HepG2 (cell line): ENCODE measurements at regions not wholly inside any gene's neighbourhood (a gene's known extent, or its start where the extent isn't known, plus 50 kb on each side); places are given as distances from the start of the nearest gene placed in this dataset.

Experiments
- ATAC-seq: fragments of 200-7000 bp; cut with Tn5 transposase; 3 replicates; pipeline ENCODE4 v1.9.1; 2020; ENCODE audit warnings: mild to moderate bottlenecking, moderate library complexity
- BruUV-seq: library from RNA; stranded (reverse); fragments of 400-500 nt; replicated peaks from 2 replicates; lab custom pipeline; 2021; lab: Mats Ljungman, UMichigan
- CTCF ChIA-PET: fragments of 300-600 bp; formaldehyde crosslinking; extraction: SDS; loops from one replicate; lab custom pipeline; 2021; ENCODE audit warnings: low total read pairs, inconsistent platforms, low intra/inter-chr PET ratio; lab: Yijun Ruan, JAX
- POLR2A ChIA-PET: fragments of 350-600 bp; sonication (Branson Sonifier 250); formaldehyde crosslinking; loops from one replicate; lab custom pipeline; 2020; ENCODE audit warnings: antibody characterized with exemption, inconsistent platforms; lab: Yijun Ruan, JAX
- DNase-seq: peaks from one replicate; pipeline ENCODE4 v3.0.0-alpha.2; 2015; ENCODE audit warnings: low spot score
- FAIRE-seq: peaks from 3 replicates; lab custom pipeline; 2011; peaks lifted over from hg19 to GRCh38; lab: Jason Lieb, UNC
- H2AFZ ChIP-seq: one replicate; pipeline ENCODE4 v1.6.1; 2011; ENCODE audit warnings: low read length, inconsistent platforms
- H3K27ac ChIP-seq: fragments of 300-600 bp; 3 replicates; pipeline ENCODE4 v1.8.0; 2011; ENCODE audit warnings: mixed run types, mild to moderate bottlenecking, mixed read lengths, low read length, inconsistent platforms; ENCODE audit not compliant: insufficient read depth; ENCODE audit errors: extremely low read length
- H3K27me3 ChIP-seq, 2 experiments: fragments of 200-600 bp in 1 of 2; 2 replicates in 1 of 2; 3 replicates in 1 of 2; pipeline versions ENCODE4 v1.6.0 to v1.8.0; 2011; ENCODE audit warnings: low read length in 2 of 2, mild to moderate bottlenecking in 2 of 2, moderate library complexity in 2 of 2, inconsistent platforms in 1 of 2; ENCODE audit not compliant: insufficient read depth in 2 of 2, control insufficient read depth in 1 of 2
- H3K36me3 ChIP-seq, 2 experiments: fragments of 200-600 bp in 1 of 2; replicated peaks in 1 of 2; 2 replicates in 1 of 2; 3 replicates in 1 of 2; pipeline versions ENCODE4 v1.5.1 to v1.8.0; 2011; ENCODE audit warnings: low read length in 2 of 2, inconsistent platforms in 1 of 2; ENCODE audit not compliant: insufficient read depth in 2 of 2, control insufficient read depth in 1 of 2
- H3K4me1 ChIP-seq: 2 replicates; pipeline ENCODE4 v1.5.1; 2012; ENCODE audit warnings: low read length, inconsistent platforms; ENCODE audit not compliant: insufficient read depth
- H3K4me2 ChIP-seq: 2 replicates; pipeline ENCODE4 v1.6.0; 2011; ENCODE audit warnings: low read depth, low read length, inconsistent platforms
- H3K4me3 ChIP-seq, 3 experiments: fragments of 200-600 bp in 1 of 3; sonication (generic), shearing (Covaris generic) in 1 of 3; replicated peaks in 1 of 3; 2 replicates each; pipeline ENCODE4 v1.5.1; 2011 to 2016; ENCODE audit warnings: low read length in 3 of 3, inconsistent platforms in 2 of 3, low read depth in 2 of 3, mild to moderate bottlenecking in 2 of 3, control low read depth in 1 of 3, mixed read lengths in 1 of 3; ENCODE audit not compliant: insufficient read depth in 1 of 3
- H3K79me2 ChIP-seq: one replicate; pipeline ENCODE4 v1.6.1; 2011; ENCODE audit warnings: low read length, inconsistent platforms; ENCODE audit not compliant: insufficient read depth
- H3K9ac ChIP-seq: 2 replicates; pipeline ENCODE4 v1.6.0; 2011; ENCODE audit warnings: mild to moderate bottlenecking, low read depth, low read length, inconsistent platforms; ENCODE audit not compliant: insufficient read depth
- H3K9me3 ChIP-seq: 2 replicates; pipeline ENCODE4 v1.5.1; 2012; ENCODE audit warnings: mild to moderate bottlenecking, low read length
- H4K20me1 ChIP-seq: 2 replicates; pipeline ENCODE4 v1.6.0; 2011; ENCODE audit warnings: inconsistent platforms, mild to moderate bottlenecking, low read length, moderate library complexity; ENCODE audit not compliant: insufficient read depth
- CREB3 ChIP-seq: sonication (generic); formaldehyde crosslinking; IDR thresholded peaks from 2 replicates; pipeline ENCODE4 v1.5.0; 2020; ENCODE audit warnings: missing genetic modification reagents
- HMGXB4 ChIP-seq, 2 experiments: sonication (generic) in 1 of 2; formaldehyde crosslinking in 1 of 2; IDR thresholded peaks; 2 replicates each; pipeline versions ENCODE4 v1.4.0 to v1.6.1; 2018 to 2020; ENCODE audit warnings: missing genetic modification reagents in 2 of 2, borderline replicate concordance in 1 of 2, low read depth in 1 of 2, mild to moderate bottlenecking in 1 of 2, missing biosample characterization in 1 of 2
- HNRNPH1 ChIP-seq: fragments of 200-400 bp; formaldehyde crosslinking; optimal IDR thresholded peaks from 2 replicates; pipeline ENCODE3; 2017; ENCODE audit warnings: mild to moderate bottlenecking, low read depth, low read length
- KLF15 ChIP-seq: sonication (generic); formaldehyde crosslinking; IDR thresholded peaks from 2 replicates; pipeline ENCODE4 v1.8.1; 2023; ENCODE audit warnings: borderline replicate concordance, mild to moderate bottlenecking, inconsistent platforms, missing genetic modification reagents, mixed read lengths
- NFYC ChIP-seq: IDR thresholded peaks from 2 replicates; pipeline ENCODE4 v1.6.1; 2016; ENCODE audit warnings: missing genetic modification reagents, missing compliant biosample characterization
- PITX1 ChIP-seq: sonication (generic); formaldehyde crosslinking; IDR thresholded peaks from 2 replicates; pipeline ENCODE4 v1.5.1; 2020; ENCODE audit warnings: mild to moderate bottlenecking, missing genetic modification reagents
- POLR2AphosphoS5 ChIP-seq: IDR thresholded peaks from 2 replicates; pipeline ENCODE4 v1.6.1; 2012; ENCODE audit warnings: low read depth, low read length
- WIZ ChIP-seq: sonication (generic); formaldehyde crosslinking; IDR thresholded peaks from 2 replicates; pipeline ENCODE4 v1.5.1; 2020; ENCODE audit warnings: mild to moderate bottlenecking, missing genetic modification reagents
- ZBTB14 ChIP-seq: sonication (generic); formaldehyde crosslinking; IDR thresholded peaks from 2 replicates; pipeline ENCODE4 v1.4.0; 2020; ENCODE audit warnings: missing genetic modification reagents
- ZNF296 ChIP-seq: sonication (generic); formaldehyde crosslinking; conservative IDR thresholded peaks from 2 replicates; pipeline ENCODE4 v1.5.0; 2020; ENCODE audit warnings: mild to moderate bottlenecking, missing genetic modification reagents
- ZNF430 ChIP-seq: sonication (generic); formaldehyde crosslinking; IDR thresholded peaks from 2 replicates; pipeline ENCODE4 v1.9.0; 2021; ENCODE audit warnings: mild to moderate bottlenecking, missing genetic modification reagents
- ZSCAN20 ChIP-seq: sonication (generic); formaldehyde crosslinking; IDR thresholded peaks from 2 replicates; pipeline ENCODE4 v1.4.0; 2020; ENCODE audit warnings: missing genetic modification reagents, mild to moderate bottlenecking, borderline replicate concordance
- ZSCAN31 ChIP-seq: sonication (generic); formaldehyde crosslinking; IDR thresholded peaks from 2 replicates; pipeline ENCODE4 v1.5.0; 2020; ENCODE audit warnings: low read depth, mild to moderate bottlenecking, missing genetic modification reagents
- WGBS: methylation state at CpG from one replicate; pipeline ENCODE4 v1.1.6; 2017; ENCODE audit warnings: low lambda C conversion rate; 5-methylcytosine and 5-hydroxymethylcytosine counted together
- in situ Hi-C: cut with HindIII; loops from 2 replicates; pipeline ENCODE4 v1.10.0; 2017; ENCODE audit warnings: low pct_unique_long_range_greater_than_20kb; ENCODE audit not compliant: extremely low pct_ligation_motif_present
- intact Hi-C: fragments of 100-400 bp; cut with micrococcal nuclease; formaldehyde crosslinking; loops from one replicate; pipeline ENCODE4 v1.10.0; 2022; ENCODE audit not compliant: unreplicated experiment

DNA sequence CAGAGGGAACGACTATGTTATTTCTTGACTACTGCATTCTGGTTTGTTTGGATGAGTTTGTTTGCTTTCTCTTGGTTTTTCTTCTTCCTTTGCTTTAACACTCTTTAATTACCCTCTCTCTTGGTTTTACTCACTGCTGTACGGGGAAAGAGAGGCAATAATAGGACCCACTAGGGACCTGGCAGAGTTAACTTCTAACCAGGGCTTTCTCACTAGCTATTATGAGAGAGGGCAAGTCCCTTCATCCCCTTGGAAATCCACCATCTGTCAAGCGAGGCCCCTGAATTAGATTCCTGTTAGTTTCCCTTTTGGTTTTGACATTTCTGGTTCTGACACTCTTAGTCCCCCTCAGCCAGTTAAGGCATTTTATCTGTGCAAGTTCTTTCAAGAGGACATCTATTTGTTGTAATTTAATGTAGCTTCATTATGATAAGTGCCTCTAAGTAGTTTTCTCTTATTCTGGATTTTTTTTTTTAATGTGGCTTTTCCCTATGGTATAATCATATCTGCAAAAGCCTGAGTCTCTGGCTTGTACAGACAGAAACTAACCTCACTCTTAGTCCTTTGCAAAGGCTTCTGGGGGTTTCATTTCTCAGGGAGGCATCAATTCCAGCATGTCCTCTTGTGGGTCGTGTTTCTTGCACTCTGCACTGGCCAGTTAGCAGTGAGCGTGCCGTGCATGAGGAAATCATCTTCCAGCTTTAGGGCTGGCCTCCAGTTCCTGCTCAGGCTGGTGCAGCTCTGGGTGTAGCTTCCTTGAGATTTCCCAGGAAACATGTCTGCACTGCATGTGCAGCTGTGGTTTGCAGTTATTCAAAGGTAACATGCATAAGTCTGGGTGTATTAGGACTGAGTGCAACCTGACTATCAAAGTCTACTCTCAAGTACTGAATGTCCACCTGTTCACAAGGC, 221.3 kb downstream of the STIM2 start:
- Histone ChIP-seq H3K4me3 (no peak overlapping the region), H2AFZ (no peak overlapping the region), H4K20me1 (no peaks in the 10 kb centered on the region), H3K9ac (no peak overlapping the region), H3K9me3 (no peaks in the 10 kb centered on the region), H3K4me2 (no peak overlapping the region), H3K36me3 (no peaks in the 10 kb centered on the region), H3K27me3 (peaks cover 0 to 16% of the 10 kb centered on the region in 2 experiments; a peak in 2 of 5 replicates), H3K27ac (no peak overlapping the region), H3K4me1 (no peaks in the 10 kb centered on the region), H3K79me2 (no peaks in the 10 kb centered on the region)
- BruUV-seq: no TSS peak
- no peak for ATAC-seq
- no peak for DNase-seq
- WGBS: 12% methylated on average over 6 of the region's 6 CpGs
- ChIA-PET CTCF (no interaction called here), POLR2A (no interaction called here)
- in situ Hi-C loops (no loop called here), intact Hi-C loops (no loop called here)
- TF ChIP-seq HMGXB4 (CRISPR knock-in tag; IDR thresholded peaks at IDR 0.05; ENCODE audit: borderline replicate concordance in 1 of 2, low read depth in 1 of 2): no peak
- no peak for TF ChIP-seq ZNF430 (CRISPR knock-in tag)
- no peak for TF ChIP-seq ZNF296 (CRISPR knock-in tag)
- no peak for TF ChIP-seq ZBTB14 (CRISPR knock-in tag)
- no peak for TF ChIP-seq CREB3
- no peak for TF ChIP-seq PITX1
- TF ChIP-seq KLF15: no peak
- TF ChIP-seq HNRNPH1: no peak
- TF ChIP-seq ZSCAN31 (CRISPR knock-in tag): no peak
- no peak for TF ChIP-seq NFYC
- no peak for TF ChIP-seq WIZ (CRISPR knock-in tag)
- TF ChIP-seq ZSCAN20 (CRISPR knock-in tag): no peak
- TF ChIP-seq POLR2AphosphoS5: no peak
- no peak for FAIRE-seq
